SK-N-SH treated with all-trans-retinoic acid at 6 μM for 48 hours (cell line): ENCODE measurements at regions not wholly inside any gene's neighbourhood (a gene's known extent, or its start where the extent isn't known, plus 50 kb on each side); places are given as distances from the start of the nearest gene placed in this dataset.

Source experiments
- BACH2 ChIP-seq: fragments of 250-450 bp; sonication (Bioruptor Pico); IDR thresholded peaks from 2 replicates; pipeline ENCODE4 v1.9.0; 2021; ENCODE audit warnings: mild to moderate bottlenecking, borderline replicate concordance
- CREB5 ChIP-seq: fragments of 250-450 bp; sonication (Bioruptor Pico); IDR thresholded peaks from 2 replicates; pipeline ENCODE4 v1.5.1; 2020; ENCODE audit warnings: low read depth, mild to moderate bottlenecking, moderate library complexity
- CSDC2 ChIP-seq: fragments of 250-450 bp; sonication (Bioruptor Pico); IDR thresholded peaks from 2 replicates; pipeline ENCODE4 v1.5.0; 2020; ENCODE audit warnings: mild to moderate bottlenecking, moderate library complexity
- CSRNP3 ChIP-seq: fragments of 250-450 bp; sonication (Bioruptor Pico); IDR thresholded peaks from 2 replicates; pipeline ENCODE4 v1.5.1; 2021; ENCODE audit warnings: mild to moderate bottlenecking, moderate library complexity
- OSR1 ChIP-seq: fragments of 250-450 bp; sonication (Bioruptor Pico); IDR thresholded peaks from 2 replicates; pipeline ENCODE4 v1.8.0; 2022; ENCODE audit warnings: moderate library complexity, mild to moderate bottlenecking, inconsistent platforms
- PATZ1 ChIP-seq: fragments of 250-450 bp; sonication (Bioruptor Pico); IDR thresholded peaks from 2 replicates; pipeline ENCODE4 v1.8.0; 2020; ENCODE audit warnings: mild to moderate bottlenecking, moderate library complexity, borderline replicate concordance
- PPARA ChIP-seq: fragments of 250-450 bp; sonication (Bioruptor Pico); IDR thresholded peaks from 2 replicates; pipeline ENCODE4 v1.5.0; 2020; ENCODE audit warnings: mild to moderate bottlenecking, borderline replicate concordance
- RARB ChIP-seq: fragments of 250-450 bp; sonication (Bioruptor Pico); IDR thresholded peaks from 2 replicates; pipeline ENCODE4 v1.8.0; 2021; ENCODE audit warnings: mild to moderate bottlenecking, moderate library complexity
- TOX ChIP-seq: fragments of 250-450 bp; sonication (Bioruptor Pico); IDR thresholded peaks from 2 replicates; pipeline ENCODE4 v1.8.0; 2021; ENCODE audit warnings: mild to moderate bottlenecking, moderate library complexity, borderline replicate concordance
- TSHZ2 ChIP-seq: fragments of 250-450 bp; sonication (Bioruptor Pico); IDR thresholded peaks from 2 replicates; pipeline ENCODE4 v1.5.0; 2020; ENCODE audit warnings: mild to moderate bottlenecking, moderate library complexity
- ZFP3 ChIP-seq: fragments of 250-450 bp; sonication (Bioruptor Pico); IDR thresholded peaks from 2 replicates; pipeline ENCODE4 v1.5.0; 2020; ENCODE audit warnings: mild to moderate bottlenecking, moderate library complexity
- ZFP30 ChIP-seq: fragments of 450-650 bp; formaldehyde crosslinking; IDR thresholded peaks from 2 replicates; pipeline ENCODE4 v1.5.0; 2022; ENCODE audit warnings: mild to moderate bottlenecking, moderate library complexity
- ZNF565 ChIP-seq: fragments of 450-650 bp; formaldehyde crosslinking; conservative IDR thresholded peaks from 2 replicates; pipeline ENCODE4 v1.5.0; 2020; ENCODE audit warnings: low read depth, mild to moderate bottlenecking, moderate library complexity
- ZNF70 ChIP-seq: fragments of 450-650 bp; formaldehyde crosslinking; IDR thresholded peaks from 2 replicates; pipeline ENCODE4 v1.5.0; 2020; ENCODE audit warnings: mild to moderate bottlenecking, moderate library complexity

- TF ChIP-seq TSHZ2 (CRISPR knock-in tag), result no peak
- TF ChIP-seq ZNF565 (CRISPR knock-in tag), result no peak
- TF ChIP-seq OSR1 (CRISPR knock-in tag), result no peak
- no peak for TF ChIP-seq BACH2 (CRISPR knock-in tag)
- no peak for TF ChIP-seq ZNF70
- TF ChIP-seq RARB (CRISPR knock-in tag), result no peak
- TF ChIP-seq ZFP30 (CRISPR knock-in tag), result no peak
- TF ChIP-seq PATZ1 (CRISPR knock-in tag), result no peak
- TF ChIP-seq CSRNP3 (CRISPR knock-in tag), result no peak
- TF ChIP-seq CSDC2 (CRISPR knock-in tag), result no peak
- TF ChIP-seq PPARA (CRISPR knock-in tag), result no peak
- TF ChIP-seq CREB5, result no peak
- TF ChIP-seq ZFP3 (CRISPR knock-in tag), result no peak
- no peak for TF ChIP-seq TOX (CRISPR knock-in tag)
Observed at GRCh38 chr1:19010503-19010902, 54.0 kb upstream of the IFFO2 start.
